Breast epithelium (tissue), 4 donors: ENCODE measurements at regions not wholly inside any gene's neighbourhood (a gene's known extent, or its start where the extent isn't known, plus 50 kb on each side); places are given as distances from the start of the nearest gene placed in this dataset.
"Not testable (repeated sequence)": the region's sequence is repeated elsewhere in the genome, so short reads cannot be mapped to it uniquely, and the experiment has no call there.

Source experiments
- DNase-seq, 2 donors: peaks; one replicate each; pipeline ENCODE4 v3.0.0-alpha.2; 2019; ENCODE audit warnings: low spot score in 2 of 2
- H3K27ac ChIP-seq, 2 donors: fragments of 200-600 bp; sonication (generic) in 1 of 2; one replicate each; pipeline ENCODE4 v1.5.1; 2016 to 2019; ENCODE audit warnings: mild to moderate bottlenecking in 1 of 2
- H3K27me3 ChIP-seq, 2 donors: fragments of 200-600 bp; sonication (generic) in 1 of 2; one replicate each; pipeline versions ENCODE4 v1.5.1 to v1.6.0; 2017 to 2019; ENCODE audit warnings: control low read depth in 1 of 2, mild to moderate bottlenecking in 1 of 2
- H3K36me3 ChIP-seq: fragments of 200-600 bp; one replicate; pipeline ENCODE4 v1.5.1; 2019
- H3K4me1 ChIP-seq, 2 donors: fragments of 200-600 bp; sonication (generic); one replicate each; pipeline ENCODE4 v1.5.1; 2016 to 2019; ENCODE audit warnings: control low read depth in 1 of 2
- H3K4me3 ChIP-seq, 3 donors: fragments of 200-600 bp; sonication (generic); 1 replicate in 2 of 3; 2 replicates in 1 of 3; pipeline ENCODE4 v1.5.1; 2016 to 2019; ENCODE audit warnings: mild to moderate bottlenecking in 3 of 3, moderate library complexity in 2 of 3
- H3K9me3 ChIP-seq, 2 donors: fragments of 200-600 bp; sonication (generic) in 1 of 2; one replicate each; pipeline ENCODE4 v1.5.1; 2016 to 2019; ENCODE audit warnings: control low read depth in 1 of 2
- POLR2A ChIP-seq: fragments of 450-650 bp; IDR thresholded peaks from one replicate; pipeline ENCODE4 v1.6.1; 2016; ENCODE audit warnings: antibody characterized with exemption, mild to moderate bottlenecking, moderate library complexity
- POLR2AphosphoS5 ChIP-seq, 3 donors: sonication (generic); formaldehyde crosslinking; IDR thresholded peaks; one replicate each; pipeline ENCODE4 v1.6.1; 2017; ENCODE audit warnings: antibody characterized with exemption in 3 of 3
- intact Hi-C: fragments of 100-400 bp; cut with DNase I; formaldehyde crosslinking; loops from one replicate; pipeline ENCODE4 v1.15.1; 2023; ENCODE audit warnings: low total_unique reads
- TF ChIP-seq, protein P1 (sequence below), 3 donors: fragments of 450-650 bp; IDR thresholded peaks; one replicate each; pipeline ENCODE4 v1.5.1; 2016 to 2017; ENCODE audit warnings: antibody characterized with exemption in 3 of 3, mild to moderate bottlenecking in 3 of 3, moderate library complexity in 3 of 3

DNA sequence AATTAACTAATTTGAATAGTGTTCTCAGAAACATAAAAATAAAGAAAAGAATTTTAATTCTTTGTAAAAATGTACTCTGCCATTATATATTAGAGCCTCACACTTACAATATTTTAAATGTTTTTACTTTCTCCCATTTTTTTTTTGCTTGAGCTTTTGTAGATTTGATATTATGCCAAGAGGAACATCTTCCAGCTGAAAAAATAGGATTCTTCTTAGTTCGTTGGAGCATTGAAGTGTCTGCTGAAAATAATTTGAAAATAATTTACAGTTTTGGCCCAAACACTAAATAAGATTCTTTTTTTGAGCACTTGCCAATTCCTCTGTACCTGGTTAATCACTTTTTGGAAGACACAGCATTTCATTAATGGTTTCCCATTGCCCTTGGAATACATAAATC, 175.0 kb upstream of the COL11A1 start:
- no peak for DNase-seq
- H3K27ac ChIP-seq = no peak overlapping the region
- no peaks in the 10 kb centered on the region for H3K4me1 ChIP-seq
- H3K36me3 ChIP-seq = no peaks in the 10 kb centered on the region
- no peaks in the 10 kb centered on the region for H3K27me3 ChIP-seq
- intact Hi-C loops = no loop called here
- TF ChIP-seq POLR2AphosphoS5 (IDR thresholded peaks at IDR 0.05) = no peak
- no peak for TF ChIP-seq POLR2A
- TF ChIP-seq, protein P1, sequence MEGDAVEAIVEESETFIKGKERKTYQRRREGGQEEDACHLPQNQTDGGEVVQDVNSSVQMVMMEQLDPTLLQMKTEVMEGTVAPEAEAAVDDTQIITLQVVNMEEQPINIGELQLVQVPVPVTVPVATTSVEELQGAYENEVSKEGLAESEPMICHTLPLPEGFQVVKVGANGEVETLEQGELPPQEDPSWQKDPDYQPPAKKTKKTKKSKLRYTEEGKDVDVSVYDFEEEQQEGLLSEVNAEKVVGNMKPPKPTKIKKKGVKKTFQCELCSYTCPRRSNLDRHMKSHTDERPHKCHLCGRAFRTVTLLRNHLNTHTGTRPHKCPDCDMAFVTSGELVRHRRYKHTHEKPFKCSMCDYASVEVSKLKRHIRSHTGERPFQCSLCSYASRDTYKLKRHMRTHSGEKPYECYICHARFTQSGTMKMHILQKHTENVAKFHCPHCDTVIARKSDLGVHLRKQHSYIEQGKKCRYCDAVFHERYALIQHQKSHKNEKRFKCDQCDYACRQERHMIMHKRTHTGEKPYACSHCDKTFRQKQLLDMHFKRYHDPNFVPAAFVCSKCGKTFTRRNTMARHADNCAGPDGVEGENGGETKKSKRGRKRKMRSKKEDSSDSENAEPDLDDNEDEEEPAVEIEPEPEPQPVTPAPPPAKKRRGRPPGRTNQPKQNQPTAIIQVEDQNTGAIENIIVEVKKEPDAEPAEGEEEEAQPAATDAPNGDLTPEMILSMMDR (IDR thresholded peaks at IDR 0.05) = no peak
- no peak overlapping the region for H3K4me3 ChIP-seq
- no peaks in the 10 kb centered on the region for H3K9me3 ChIP-seq

DNA sequence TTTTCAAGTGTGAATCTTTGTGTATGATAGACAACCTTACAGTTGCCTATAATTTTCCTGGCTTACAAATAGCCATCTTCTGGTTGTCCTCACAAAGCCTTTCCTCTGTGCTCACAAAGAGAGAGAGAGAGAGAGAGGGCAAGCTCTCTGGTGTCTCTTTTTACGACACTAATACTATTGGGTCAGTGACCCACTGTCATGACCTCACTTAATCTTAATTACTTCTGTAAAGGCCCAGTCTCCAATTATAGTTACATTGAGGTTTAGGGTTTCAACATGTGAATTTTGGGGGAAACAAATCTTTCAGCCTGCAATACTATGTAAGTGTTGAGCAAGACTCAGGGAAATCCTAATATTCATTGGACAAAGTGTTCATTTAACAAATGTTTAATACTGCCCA, 167.4 kb upstream of the COL11A1 start:
- H3K36me3 ChIP-seq = no peaks in the 10 kb centered on the region
- no peak overlapping the region for H3K4me3 ChIP-seq
- DNase-seq = no peak
- H3K4me1 ChIP-seq = no peaks in the 10 kb centered on the region
- intact Hi-C loops = no loop called here
- no peaks in the 10 kb centered on the region for H3K9me3 ChIP-seq
- no peak overlapping the region for H3K27ac ChIP-seq
- no peaks in the 10 kb centered on the region for H3K27me3 ChIP-seq
- TF ChIP-seq, protein P1 (IDR thresholded peaks at IDR 0.05) = no peak

- H3K27ac ChIP-seq = no peak overlapping the region
- H3K4me3 ChIP-seq = no peak overlapping the region
- no peaks in the 10 kb centered on the region for H3K9me3 ChIP-seq
- H3K36me3 ChIP-seq = no peaks in the 10 kb centered on the region
- H3K4me1 ChIP-seq = no peaks in the 10 kb centered on the region
- intact Hi-C loops = no loop called here
- TF ChIP-seq POLR2AphosphoS5 (IDR thresholded peaks at IDR 0.05) = no peak
- TF ChIP-seq, protein P1 (IDR thresholded peaks at IDR 0.05) = no peak
- no peak for TF ChIP-seq POLR2A
- H3K27me3 ChIP-seq = no peaks in the 10 kb centered on the region
- DNase-seq = no peak
Observed at GRCh38 chr1:103274886-103275285, 166.6 kb upstream of the COL11A1 start.

GRCh38 chr1:103273106-103273505, 164.8 kb upstream of the COL11A1 start:
- H3K27me3 ChIP-seq = no peaks in the 10 kb centered on the region
- intact Hi-C loops = no loop called here
- no peak for DNase-seq

DNA sequence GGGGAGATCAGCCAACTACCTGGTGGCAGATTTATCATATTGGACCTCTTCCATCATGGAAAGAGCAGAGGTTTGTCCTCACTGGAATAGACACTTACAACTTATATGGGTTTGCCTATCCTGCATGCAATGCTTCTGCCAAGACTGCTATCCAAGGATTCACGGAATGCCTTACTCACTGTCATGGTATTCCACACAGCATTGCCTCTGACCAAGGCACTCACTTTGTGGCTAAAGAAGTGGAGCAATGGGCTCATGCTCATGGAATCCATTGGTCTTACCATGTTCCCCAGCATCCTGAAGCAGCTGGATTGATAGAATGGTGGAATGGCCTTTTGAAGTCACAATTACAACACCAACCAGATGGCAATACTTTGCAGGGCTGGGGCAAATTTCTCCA, 163.1 kb upstream of the COL11A1 start:
- intact Hi-C loops, DNase-seq, H3K4me1 ChIP-seq, H3K27me3 ChIP-seq, H3K4me3 ChIP-seq, H3K9me3 ChIP-seq, H3K27ac ChIP-seq, H3K36me3 ChIP-seq: not testable (repeated sequence)

More at GRCh38 chr1:103273106-103273505, 164.8 kb upstream of the COL11A1 start:
- no peak overlapping the region for H3K4me3 ChIP-seq
- TF ChIP-seq POLR2A (no peak), POLR2AphosphoS5 (IDR thresholded peaks at IDR 0.05) (no peak)
- TF ChIP-seq, protein P1 (IDR thresholded peaks at IDR 0.05) = no peak
- H3K4me1 ChIP-seq = no peaks in the 10 kb centered on the region
- no peaks in the 10 kb centered on the region for H3K36me3 ChIP-seq
- H3K27ac ChIP-seq = no peak overlapping the region
- H3K9me3 ChIP-seq = no peaks in the 10 kb centered on the region

- Histone ChIP-seq H3K4me1 (no peaks in the 10 kb centered on the region), H3K9me3 (no peaks in the 10 kb centered on the region), H3K27me3 (no peaks in the 10 kb centered on the region), H3K27ac (no peak overlapping the region), H3K4me3 (no peak overlapping the region), H3K36me3 (no peaks in the 10 kb centered on the region)
- DNase-seq = no peak
- intact Hi-C loops = no loop called here
- TF ChIP-seq POLR2AphosphoS5 (IDR thresholded peaks at IDR 0.05) = no peak
- no peak for TF ChIP-seq POLR2A
- TF ChIP-seq, protein P1 (IDR thresholded peaks at IDR 0.05) = no peak
Observed at GRCh38 chr1:103267893-103268292, 159.6 kb upstream of the COL11A1 start.
